Nephron (organoid): ENCODE measurements at regions not wholly inside any gene's neighbourhood (a gene's known extent, or its start where the extent isn't known, plus 50 kb on each side); places are given as distances from the start of the nearest gene placed in this dataset.
"Not testable (repeated sequence)": the region's sequence is repeated elsewhere in the genome, so short reads cannot be mapped to it uniquely, and the experiment has no call there.

Experiments used
- H3K27ac Mint-ChIP-seq, 3 experiments: 2 replicates each; pipeline ENCODE4 v1.8.0; 2020; ENCODE audit warnings: mixed read lengths in 3 of 3, mild to moderate bottlenecking in 2 of 3, moderate library complexity in 1 of 3
- H3K27me3 Mint-ChIP-seq: 2 replicates; pipeline ENCODE4 v1.8.0; 2021; ENCODE audit warnings: low read depth, mild to moderate bottlenecking, moderate library complexity, mixed read lengths
- H3K36me3 Mint-ChIP-seq: 2 replicates; pipeline ENCODE4 v1.8.0; 2020; ENCODE audit warnings: low read depth, mixed read lengths
- H3K4me1 Mint-ChIP-seq: 2 replicates; pipeline ENCODE4 v1.8.0; 2020; ENCODE audit warnings: mixed read lengths
- H3K4me3 Mint-ChIP-seq, 3 experiments: 2 replicates each; pipeline ENCODE4 v1.8.0; 2020; ENCODE audit warnings: mild to moderate bottlenecking in 3 of 3, mixed read lengths in 3 of 3, moderate library complexity in 2 of 3
- H3K9me3 Mint-ChIP-seq: 2 replicates; pipeline ENCODE4 v1.8.0; 2020; ENCODE audit warnings: mixed read lengths
- CTCF ChIP-seq, 3 experiments: fragments of 200-600 bp; sonication (generic); IDR thresholded peaks; one replicate each; pipeline ENCODE4 v1.5.0; 2021; ENCODE audit warnings: antibody characterized with exemption in 3 of 3; ENCODE audit not compliant: unreplicated experiment in 3 of 3

DNA sequence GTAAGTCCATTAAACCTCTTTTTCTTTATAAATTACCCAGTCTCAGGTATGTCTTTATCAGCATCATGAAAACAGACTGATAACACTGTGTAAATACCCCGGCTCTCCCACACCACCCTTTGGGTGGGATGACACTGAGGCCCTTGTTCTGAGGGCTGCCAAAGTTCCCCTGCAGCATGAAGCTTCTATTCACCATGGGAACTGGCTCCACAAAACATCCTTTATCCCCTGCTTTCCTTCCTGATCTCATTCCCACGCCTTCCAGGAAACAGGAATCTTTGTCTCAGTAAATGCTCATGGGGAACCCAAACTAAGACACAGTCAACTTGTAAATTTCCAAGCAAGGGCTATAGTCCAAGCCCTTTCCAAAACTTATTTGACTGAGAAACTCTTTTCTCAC lies 88.4 kb downstream of the ABCC12 start:
- Mint-ChIP-seq H3K9me3 (no peaks in the 10 kb centered on the region), H3K4me3 (no peak overlapping the region), H3K27ac (no peak overlapping the region), H3K27me3 (peaks cover 15% of the 10 kb centered on the region), H3K36me3 (no peaks in the 10 kb centered on the region), H3K4me1 (no peaks in the 10 kb centered on the region)
- TF ChIP-seq CTCF (IDR thresholded peaks at IDR 0.05; ENCODE audit: unreplicated experiment in 3 of 3): no peak

- no peaks in the 10 kb centered on the region for H3K4me1 Mint-ChIP-seq
- H3K27ac Mint-ChIP-seq: no peak overlapping the region
- no peaks in the 10 kb centered on the region for H3K36me3 Mint-ChIP-seq
- H3K9me3 Mint-ChIP-seq: no peaks in the 10 kb centered on the region
- no peak overlapping the region for H3K4me3 Mint-ChIP-seq
- TF ChIP-seq CTCF (IDR thresholded peaks at IDR 0.05; ENCODE audit: unreplicated experiment in 3 of 3): no peak
- H3K27me3 Mint-ChIP-seq: peaks cover 15% of the 10 kb centered on the region
Measured at GRCh38 chr16:48064971-48065370, 90.8 kb downstream of the ABCC12 start.

DNA sequence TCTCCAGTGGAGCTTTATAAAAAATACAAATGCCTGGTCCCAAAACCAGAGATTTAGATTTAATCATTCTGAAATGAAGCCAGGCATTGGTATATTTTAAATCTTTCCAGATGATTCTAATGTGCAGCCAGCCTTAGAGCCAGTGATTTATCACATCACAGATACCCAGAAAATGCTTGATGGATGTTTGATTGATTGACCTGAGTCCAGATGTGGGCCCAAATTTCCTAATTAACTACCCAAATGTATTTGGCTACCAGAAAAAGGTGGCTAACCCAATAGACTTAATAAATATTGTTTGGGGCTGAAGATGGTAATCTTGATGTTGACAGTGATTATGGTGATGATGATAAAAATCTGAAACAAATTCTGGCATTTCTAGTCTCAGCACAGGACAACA lies 93.1 kb downstream of the ABCC12 start:
- Mint-ChIP-seq H3K9me3 (no peaks in the 10 kb centered on the region), H3K4me3 (no peak overlapping the region), H3K36me3 (no peaks in the 10 kb centered on the region), H3K27ac (no peak overlapping the region), H3K4me1 (no peaks in the 10 kb centered on the region), H3K27me3 (peaks cover 11% of the 10 kb centered on the region)
- no peak for TF ChIP-seq CTCF (IDR thresholded peaks at IDR 0.05; ENCODE audit: unreplicated experiment in 3 of 3)

DNA sequence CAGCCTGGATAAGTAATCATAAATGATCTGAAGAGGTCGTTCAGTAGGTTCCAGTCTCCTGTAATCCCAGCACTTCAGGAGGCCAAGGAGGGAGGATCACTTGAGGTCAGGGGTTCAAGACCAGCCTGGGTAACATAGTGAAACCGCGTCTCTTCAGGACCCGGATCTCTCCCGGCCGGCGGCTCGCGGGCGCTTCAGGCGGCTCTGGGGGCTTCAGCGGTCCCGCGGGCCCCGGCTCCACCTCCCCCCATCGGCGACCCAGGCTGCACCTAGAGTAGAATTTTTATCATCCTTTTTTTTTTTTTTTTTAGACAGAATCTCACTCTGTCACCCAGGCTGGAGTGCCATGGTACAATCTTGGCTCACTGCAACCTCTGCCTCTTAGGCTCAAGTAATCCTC lies 95.9 kb downstream of the ABCC12 start:
- Mint-ChIP-seq H3K4me3 (no peak overlapping the region), H3K27me3 (peaks cover 30% of the 10 kb centered on the region), H3K27ac (no peak overlapping the region), H3K4me1 (peaks cover under 1% of the 10 kb centered on the region), H3K9me3 (no peaks in the 10 kb centered on the region), H3K36me3 (no peaks in the 10 kb centered on the region)
- TF ChIP-seq CTCF (IDR thresholded peaks at IDR 0.05; ENCODE audit: unreplicated experiment in 3 of 3): no peak

- H3K36me3 Mint-ChIP-seq: not testable (repeated sequence)
Measured at GRCh38 chr16:48059190-48059589, 96.6 kb downstream of the ABCC12 start.

DNA sequence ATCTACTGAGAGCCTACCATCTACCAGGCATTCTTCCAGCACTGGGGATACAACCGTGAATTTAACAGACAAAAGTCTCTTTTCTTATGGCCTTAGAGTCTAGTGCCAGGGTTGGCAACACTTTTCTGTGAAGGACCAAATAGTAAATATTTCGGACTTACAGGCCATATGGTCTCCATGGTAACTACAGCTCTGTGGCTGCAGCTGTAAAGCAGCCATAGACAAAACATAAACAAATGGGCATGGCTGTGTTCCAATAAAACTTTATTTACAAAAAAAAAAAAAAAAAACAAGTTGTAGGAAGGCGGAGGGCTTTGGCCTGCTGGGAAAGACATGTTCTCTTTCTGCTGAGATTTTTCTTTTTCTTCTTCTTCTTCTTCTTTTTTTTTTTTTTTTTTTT lies 98.7 kb downstream of the ABCC12 start:
- Mint-ChIP-seq H3K27ac (no peak overlapping the region), H3K36me3 (no peaks in the 10 kb centered on the region), H3K4me3 (no peak overlapping the region), H3K27me3 (peaks cover 36% of the 10 kb centered on the region), H3K4me1 (peaks cover 8% of the 10 kb centered on the region), H3K9me3 (no peaks in the 10 kb centered on the region)
- no peak for TF ChIP-seq CTCF (IDR thresholded peaks at IDR 0.05; ENCODE audit: unreplicated experiment in 3 of 3)

More at GRCh38 chr16:48059190-48059589, 96.6 kb downstream of the ABCC12 start:
- not testable (repeated sequence) for H3K4me1 Mint-ChIP-seq, H3K4me3 Mint-ChIP-seq, H3K9me3 Mint-ChIP-seq, H3K27ac Mint-ChIP-seq
- H3K27me3 Mint-ChIP-seq: peaks cover 37% of the 10 kb centered on the region
